Lower leg skin (tissue), 3 donors: ENCODE measurements at regions not wholly inside any gene's neighbourhood (a gene's known extent, or its start where the extent isn't known, plus 50 kb on each side); places are given as distances from the start of the nearest gene placed in this dataset.

Experiments used
- POLR2A ChIP-seq, 2 donors: fragments of 450-650 bp; IDR thresholded peaks; one replicate each; pipeline ENCODE4 v1.6.1; 2016 to 2017; ENCODE audit warnings: antibody characterized with exemption in 2 of 2, mild to moderate bottlenecking in 1 of 2, moderate library complexity in 1 of 2
- TF ChIP-seq, protein P1 (sequence below), 3 donors: fragments of 450-650 bp; IDR thresholded peaks; one replicate each; pipeline ENCODE4 v1.5.1; 2016; ENCODE audit warnings: antibody characterized with exemption in 3 of 3, mild to moderate bottlenecking in 3 of 3, moderate library complexity in 2 of 3

DNA sequence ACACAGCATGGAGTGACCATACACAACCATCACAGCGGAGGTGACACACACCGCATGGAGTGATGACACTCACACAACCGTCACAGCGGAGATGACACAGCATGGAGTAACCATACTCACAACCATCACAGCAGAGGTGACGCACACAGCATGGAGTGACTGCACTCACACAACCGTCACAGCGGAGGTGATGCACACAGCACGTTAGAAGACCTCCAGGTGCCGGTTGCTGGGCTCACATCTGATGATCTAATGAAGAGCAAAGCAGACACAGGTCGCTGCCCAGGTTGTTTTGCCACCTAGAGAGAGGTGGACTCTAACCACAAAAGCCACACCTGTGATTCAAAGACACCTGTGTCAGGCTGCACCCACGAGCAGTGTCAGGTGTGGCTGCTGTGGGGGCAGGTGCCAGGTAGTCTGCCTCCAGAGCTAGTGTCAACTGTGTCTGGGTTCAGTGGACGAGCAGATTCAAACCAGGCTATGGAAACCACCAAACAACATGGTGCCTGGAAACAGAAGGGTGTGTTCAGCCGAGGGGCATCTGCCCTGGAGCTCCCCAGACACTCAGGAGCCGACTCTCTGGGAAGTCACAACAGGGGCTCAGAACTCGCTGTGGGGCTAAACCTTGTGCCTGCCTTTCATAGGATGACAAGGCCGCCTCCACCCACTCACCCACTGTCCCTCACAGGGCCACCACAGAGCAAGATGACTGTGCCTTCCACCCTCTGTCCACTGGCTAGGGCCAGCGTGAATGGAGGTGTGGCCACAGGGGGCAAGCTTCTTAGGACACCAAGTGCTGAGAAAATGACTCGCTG lies 608.2 kb downstream of the TBC1D22A start:
- no peak for TF ChIP-seq POLR2A (IDR thresholded peaks at IDR 0.05)
- TF ChIP-seq, protein P1, sequence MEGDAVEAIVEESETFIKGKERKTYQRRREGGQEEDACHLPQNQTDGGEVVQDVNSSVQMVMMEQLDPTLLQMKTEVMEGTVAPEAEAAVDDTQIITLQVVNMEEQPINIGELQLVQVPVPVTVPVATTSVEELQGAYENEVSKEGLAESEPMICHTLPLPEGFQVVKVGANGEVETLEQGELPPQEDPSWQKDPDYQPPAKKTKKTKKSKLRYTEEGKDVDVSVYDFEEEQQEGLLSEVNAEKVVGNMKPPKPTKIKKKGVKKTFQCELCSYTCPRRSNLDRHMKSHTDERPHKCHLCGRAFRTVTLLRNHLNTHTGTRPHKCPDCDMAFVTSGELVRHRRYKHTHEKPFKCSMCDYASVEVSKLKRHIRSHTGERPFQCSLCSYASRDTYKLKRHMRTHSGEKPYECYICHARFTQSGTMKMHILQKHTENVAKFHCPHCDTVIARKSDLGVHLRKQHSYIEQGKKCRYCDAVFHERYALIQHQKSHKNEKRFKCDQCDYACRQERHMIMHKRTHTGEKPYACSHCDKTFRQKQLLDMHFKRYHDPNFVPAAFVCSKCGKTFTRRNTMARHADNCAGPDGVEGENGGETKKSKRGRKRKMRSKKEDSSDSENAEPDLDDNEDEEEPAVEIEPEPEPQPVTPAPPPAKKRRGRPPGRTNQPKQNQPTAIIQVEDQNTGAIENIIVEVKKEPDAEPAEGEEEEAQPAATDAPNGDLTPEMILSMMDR (IDR thresholded peaks at IDR 0.05), result no peak
